HUES64 (cell line): ENCODE measurements at regions not wholly inside any gene's neighbourhood (a gene's known extent, or its start where the extent isn't known, plus 50 kb on each side); places are given as distances from the start of the nearest gene placed in this dataset.

ENCODE experiments used
- H3K27ac ChIP-seq: 2 replicates; pipeline ENCODE4 v1.7.0; 2013; ENCODE audit warnings: low read depth, low read length, inconsistent platforms
- H3K27me3 ChIP-seq: 2 replicates; pipeline ENCODE4 v1.6.1; 2013; ENCODE audit warnings: mild to moderate bottlenecking, low read length; ENCODE audit not compliant: insufficient read depth
- H3K36me3 ChIP-seq: 2 replicates; pipeline ENCODE4 v1.6.1; 2013; ENCODE audit warnings: mild to moderate bottlenecking, low read length; ENCODE audit not compliant: insufficient read depth
- H3K4me1 ChIP-seq: 2 replicates; pipeline ENCODE4 v1.6.1; 2013; ENCODE audit warnings: mild to moderate bottlenecking, low read length, moderate library complexity; ENCODE audit not compliant: insufficient read depth
- H3K4me3 ChIP-seq: 2 replicates; pipeline ENCODE4 v1.5.1; 2013; ENCODE audit warnings: mild to moderate bottlenecking, low read length, moderate library complexity
- H3K9ac ChIP-seq: 2 replicates; pipeline ENCODE4 v1.6.1; 2013; ENCODE audit warnings: mild to moderate bottlenecking, low read depth, low read length
- H3K9me3 ChIP-seq: 2 replicates; pipeline ENCODE4 v1.6.1; 2013; ENCODE audit warnings: low read depth, low read length; ENCODE audit not compliant: insufficient read depth
- WGBS: fragments of 150-250, 120-280 bp; methylation state at CpG from one replicate; pipeline ENCODE4 v1.1.7; 2013; ENCODE audit warnings: missing lambda C conversion rate; 5-methylcytosine and 5-hydroxymethylcytosine counted together

DNA sequence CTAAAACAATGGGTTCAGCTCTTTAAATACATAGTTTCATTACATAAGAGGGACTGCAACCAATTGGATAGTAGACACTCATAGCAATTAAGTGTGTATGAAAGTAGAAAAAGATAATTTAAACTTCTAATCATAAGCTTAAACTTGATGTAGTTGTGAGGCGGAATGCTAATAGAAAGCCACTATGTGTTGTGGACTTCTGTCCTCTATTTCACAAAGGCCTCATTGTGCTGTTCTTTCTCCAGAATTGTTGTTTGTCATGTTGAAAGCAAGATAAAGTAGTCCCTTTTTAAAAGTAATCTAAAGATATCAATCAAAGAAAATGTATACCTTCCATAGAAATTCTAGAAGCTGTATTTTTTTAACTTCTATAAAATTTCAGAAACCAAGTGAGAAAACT is 329.4 kb downstream of the KLHL4 start:
- Histone ChIP-seq H3K4me3 (no peak overlapping the region), H3K27ac (no peak overlapping the region), H3K36me3 (no peaks in the 10 kb centered on the region), H3K9me3 (no peaks in the 10 kb centered on the region), H3K27me3 (no peaks in the 10 kb centered on the region), H3K9ac (no peak overlapping the region), H3K4me1 (no peaks in the 10 kb centered on the region)
- WGBS = 100% methylated on average over 1 of the region's 1 CpG

GRCh38 chrX:87873347-87873941 is 355.8 kb downstream of the KLHL4 start:
- 84% methylated on average over 2 of the region's 2 CpGs for WGBS
- Histone ChIP-seq H3K9ac (no peak overlapping the region), H3K9me3 (no peaks in the 10 kb centered on the region), H3K27ac (no peak overlapping the region), H3K36me3 (no peaks in the 10 kb centered on the region), H3K4me1 (no peaks in the 10 kb centered on the region), H3K4me3 (no peak overlapping the region), H3K27me3 (no peaks in the 10 kb centered on the region)

DNA sequence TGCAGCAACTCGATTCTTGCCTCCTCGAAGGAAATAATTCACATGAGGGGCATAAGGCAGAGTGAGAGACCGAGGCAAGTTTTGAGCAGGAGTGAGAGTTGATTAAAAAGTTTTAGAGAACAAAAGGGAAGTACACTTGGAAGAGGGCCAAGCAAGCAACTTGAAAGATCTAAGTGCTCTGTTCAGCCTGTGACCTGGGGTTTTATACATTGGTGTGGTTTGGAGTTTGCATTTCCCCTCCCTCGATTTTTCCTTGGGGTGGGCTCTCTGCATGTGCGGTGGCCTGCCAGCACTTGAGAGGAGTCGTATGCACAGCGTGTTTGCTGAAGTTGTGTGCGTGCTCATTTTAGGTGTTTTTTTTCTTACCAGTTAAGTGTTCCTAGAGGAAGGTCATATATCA is 356.4 kb downstream of the KLHL4 start:
- H3K27me3 ChIP-seq = no peaks in the 10 kb centered on the region
- H3K4me3 ChIP-seq = no peak overlapping the region
- no peaks in the 10 kb centered on the region for H3K36me3 ChIP-seq
- H3K27ac ChIP-seq = no peak overlapping the region
- H3K9ac ChIP-seq = no peak overlapping the region
- no peaks in the 10 kb centered on the region for H3K4me1 ChIP-seq
- 93% methylated on average over 5 of the region's 8 CpGs for WGBS
- H3K9me3 ChIP-seq = no peaks in the 10 kb centered on the region

DNA sequence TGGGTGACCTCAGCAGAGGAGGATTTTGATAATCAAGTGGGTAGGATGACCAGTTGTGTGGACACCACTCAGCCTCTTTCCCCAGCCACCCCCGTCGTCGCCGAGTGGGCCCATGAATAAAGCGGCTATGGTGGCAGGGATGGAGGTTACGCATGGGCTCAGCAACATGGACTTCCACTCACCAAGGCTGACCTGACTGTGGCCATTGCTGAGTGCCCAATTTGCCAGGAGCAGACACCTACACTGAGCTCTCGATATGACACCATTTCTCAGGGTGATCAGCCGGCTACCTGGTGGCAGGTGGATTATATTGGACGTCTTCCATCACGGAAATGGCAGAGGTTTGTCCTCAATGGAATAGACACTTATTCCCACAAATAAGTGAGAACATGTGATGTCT is 361.3 kb downstream of the KLHL4 start:
- Histone ChIP-seq H3K9me3 (no peaks in the 10 kb centered on the region), H3K27me3 (no peaks in the 10 kb centered on the region), H3K9ac (no peak overlapping the region), H3K4me1 (no peaks in the 10 kb centered on the region), H3K4me3 (no peak overlapping the region), H3K36me3 (no peaks in the 10 kb centered on the region), H3K27ac (no peak overlapping the region)
- WGBS = 96% methylated on average over 9 of the region's 10 CpGs

GRCh38 chrX:87890437-87890836 is 372.8 kb downstream of the KLHL4 start:
- H3K9me3 ChIP-seq = no peaks in the 10 kb centered on the region
- H3K27me3 ChIP-seq = no peaks in the 10 kb centered on the region
- H3K36me3 ChIP-seq = no peaks in the 10 kb centered on the region
- H3K4me1 ChIP-seq = no peaks in the 10 kb centered on the region
- no peak overlapping the region for H3K27ac ChIP-seq
- no peak overlapping the region for H3K4me3 ChIP-seq
- H3K9ac ChIP-seq = no peak overlapping the region

DNA sequence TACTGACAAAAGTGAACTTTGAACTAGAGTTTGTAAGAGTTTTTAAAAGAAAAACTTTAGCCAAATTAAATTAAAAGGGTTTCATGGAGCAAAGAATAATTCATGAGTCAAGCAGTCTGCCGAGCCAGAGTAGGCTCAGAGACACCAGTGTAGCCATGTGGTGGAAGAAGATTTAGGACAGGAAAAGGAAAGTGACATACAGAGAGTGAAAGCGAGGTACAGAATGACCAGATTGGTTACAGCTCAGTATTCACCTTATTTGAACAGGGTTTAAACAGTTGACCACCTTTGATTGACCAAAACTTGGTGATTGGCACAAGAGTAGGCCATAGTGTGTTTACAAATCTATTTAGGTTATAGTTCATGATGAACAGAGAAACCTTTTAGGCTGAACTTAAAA is 377.8 kb downstream of the KLHL4 start:
- Histone ChIP-seq H3K27me3 (no peaks in the 10 kb centered on the region), H3K9ac (no peak overlapping the region), H3K4me3 (no peak overlapping the region), H3K9me3 (no peaks in the 10 kb centered on the region), H3K4me1 (no peaks in the 10 kb centered on the region), H3K36me3 (no peaks in the 10 kb centered on the region), H3K27ac (no peak overlapping the region)
- 93% methylated on average over 2 of the region's 2 CpGs for WGBS

- no peaks in the 10 kb centered on the region for H3K4me1 ChIP-seq
- WGBS = 100% methylated on average over 1 of the region's 1 CpG
These were observed 378.5 kb downstream of the KLHL4 start for GRCh38 chrX:87896057-87896456.

GRCh38 chrX:87900320-87900908 is 382.8 kb downstream of the KLHL4 start:
- WGBS = 95% methylated on average over 7 of the region's 8 CpGs
- H3K27ac ChIP-seq = no peak overlapping the region

More at GRCh38 chrX:87896057-87896456, 378.5 kb downstream of the KLHL4 start:
- Histone ChIP-seq H3K27me3 (no peaks in the 10 kb centered on the region), H3K36me3 (no peaks in the 10 kb centered on the region), H3K9ac (no peak overlapping the region), H3K9me3 (no peaks in the 10 kb centered on the region), H3K4me3 (no peak overlapping the region), H3K27ac (no peak overlapping the region)

GRCh38 chrX:87901060-87901459 is 383.5 kb downstream of the KLHL4 start:
- Histone ChIP-seq H3K9me3 (no peaks in the 10 kb centered on the region), H3K9ac (no peak overlapping the region), H3K4me1 (peaks cover 4% of the 10 kb centered on the region), H3K4me3 (no peak overlapping the region), H3K27ac (no peak overlapping the region), H3K27me3 (no peaks in the 10 kb centered on the region), H3K36me3 (no peaks in the 10 kb centered on the region)
- 94% methylated on average over 3 of the region's 3 CpGs for WGBS

More at GRCh38 chrX:87900320-87900908, 382.8 kb downstream of the KLHL4 start:
- H3K27me3 ChIP-seq = no peaks in the 10 kb centered on the region
- no peak overlapping the region for H3K4me3 ChIP-seq
- no peak overlapping the region for H3K9ac ChIP-seq
- no peaks in the 10 kb centered on the region for H3K9me3 ChIP-seq
- peaks cover 4% of the 10 kb centered on the region for H3K4me1 ChIP-seq
- no peaks in the 10 kb centered on the region for H3K36me3 ChIP-seq

DNA sequence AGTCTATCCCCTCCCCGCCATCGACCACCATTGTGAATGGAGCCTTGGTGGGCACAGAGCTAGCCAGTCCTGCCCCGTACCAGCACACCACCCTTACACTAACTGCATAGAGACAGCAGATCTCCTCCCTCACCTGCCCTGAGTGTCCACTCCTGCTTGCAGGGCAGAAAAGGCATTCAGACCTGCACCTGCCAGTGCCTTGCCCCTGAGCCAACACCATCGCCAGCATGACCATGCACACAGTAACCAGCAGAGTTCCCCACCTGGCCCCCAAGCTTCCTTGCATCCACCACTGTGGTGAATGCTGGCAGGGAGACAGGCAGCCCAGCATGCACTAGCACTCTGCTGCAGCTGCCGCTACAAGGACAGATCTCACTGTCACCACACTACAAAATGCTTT is 397.1 kb downstream of the KLHL4 start:
- Histone ChIP-seq H3K27me3 (no peaks in the 10 kb centered on the region), H3K9ac (no peak overlapping the region), H3K36me3 (no peaks in the 10 kb centered on the region), H3K4me3 (no peak overlapping the region), H3K9me3 (no peaks in the 10 kb centered on the region), H3K4me1 (no peaks in the 10 kb centered on the region), H3K27ac (no peak overlapping the region)
- WGBS = 94% methylated on average over 5 of the region's 5 CpGs

- H3K9me3 ChIP-seq = no peaks in the 10 kb centered on the region
- H3K27me3 ChIP-seq = no peaks in the 10 kb centered on the region
- H3K27ac ChIP-seq = no peak overlapping the region
- H3K4me1 ChIP-seq = no peaks in the 10 kb centered on the region
- H3K36me3 ChIP-seq = no peaks in the 10 kb centered on the region
- H3K4me3 ChIP-seq = no peak overlapping the region
- H3K9ac ChIP-seq = no peak overlapping the region
- WGBS = 92% methylated on average over 2 of the region's 3 CpGs
These were observed 407.0 kb downstream of the KLHL4 start for GRCh38 chrX:87924619-87925018.

DNA sequence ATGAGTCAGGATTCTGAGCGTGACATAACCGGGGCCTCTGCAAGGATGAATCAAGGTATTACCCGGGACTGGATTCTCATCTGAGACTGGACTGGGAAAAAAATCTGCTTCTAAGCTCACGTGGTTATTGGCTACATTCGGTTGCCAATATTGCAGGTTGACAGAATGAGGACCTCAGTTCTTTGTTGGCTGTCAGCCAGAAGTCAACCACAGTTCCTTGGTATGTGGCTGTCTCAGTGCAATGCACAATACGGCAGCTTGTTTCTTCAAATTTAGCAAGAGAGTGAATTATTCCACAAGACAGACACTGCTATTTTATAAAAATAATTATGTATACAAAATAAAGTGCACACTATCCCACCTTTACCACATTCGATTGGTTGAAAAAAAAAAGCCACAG is 424.2 kb downstream of the KLHL4 start:
- Histone ChIP-seq H3K9ac (no peak overlapping the region), H3K9me3 (no peaks in the 10 kb centered on the region), H3K4me3 (no peak overlapping the region), H3K27ac (no peak overlapping the region), H3K27me3 (no peaks in the 10 kb centered on the region), H3K4me1 (no peaks in the 10 kb centered on the region), H3K36me3 (no peaks in the 10 kb centered on the region)
- 96% methylated on average over 5 of the region's 7 CpGs for WGBS
